ENCODE measurements at regions not wholly inside any gene's neighbourhood (a gene's known extent, or its start where the extent isn't known, plus 50 kb on each side); places are given as distances from the start of the nearest gene placed in this dataset.

DNA sequence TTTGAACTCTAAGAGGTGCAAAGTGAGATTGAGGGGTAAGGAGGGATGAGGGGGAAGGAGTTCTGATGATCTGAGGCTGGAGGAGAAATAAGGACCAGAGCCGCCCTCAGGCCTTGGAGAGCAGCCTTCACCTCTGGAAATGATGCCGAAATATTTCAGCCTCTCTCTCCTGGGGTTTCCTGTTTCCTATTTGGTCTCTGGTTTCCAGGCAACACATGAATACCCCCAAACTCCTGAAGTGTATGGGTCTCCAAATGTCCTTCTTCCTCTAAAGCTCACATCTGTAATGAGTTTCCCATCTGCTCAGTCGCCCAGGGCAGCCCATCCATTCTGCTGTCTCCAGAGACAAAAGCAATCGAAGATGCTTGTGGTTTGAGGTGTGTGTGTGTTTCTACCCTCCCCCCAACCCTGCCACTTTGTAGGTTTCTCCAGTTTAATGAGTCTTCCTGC, 52.0 kb upstream of the FAM20B start:
- Histone ChIP-seq H4K20me1 (ENCODE audit: insufficient read depth, low read length, poor library complexity, severe bottlenecking) (no peaks in the 10 kb centered on the region), H3K4me2 (ENCODE audit: low read depth, low read length, poor library complexity, severe bottlenecking) (peak overlapping the region; percentile 67), H3K36me3 (ENCODE audit: insufficient read depth, low read length) (no peaks in the 10 kb centered on the region), H3F3A (ENCODE audit: low read depth) (no peaks in the 10 kb centered on the region), H3K9ac (ENCODE audit: low read depth, low read length, poor library complexity, severe bottlenecking) (no peak overlapping the region), H2AFZ (ENCODE audit: low read length) (peak overlapping the region; percentile 45; the same call in 1 of the 2 replicates), H3K4me1 (ENCODE audit: insufficient read depth, low read length, poor library complexity, severe bottlenecking) (peaks cover 13% of the 10 kb centered on the region), H3K4me3 (ENCODE audit: low read length, poor library complexity, severe bottlenecking) (peak overlapping the region; percentile 33), H3K9me3 (ENCODE audit: insufficient read depth, low read depth, low read length) (peaks cover 3% of the 10 kb centered on the region; the same call in 1 of the 2 replicates), H3K9me2 (replicated peaks; ENCODE audit: low read depth, low read length) (no peaks in the 10 kb centered on the region), H3K79me2 (ENCODE audit: insufficient read depth, low read length) (no peaks in the 10 kb centered on the region), H3K27me3 (ENCODE audit: insufficient read depth, low read length, poor library complexity, severe bottlenecking) (no peaks in the 10 kb centered on the region)
- TF ChIP-seq, protein P1, sequence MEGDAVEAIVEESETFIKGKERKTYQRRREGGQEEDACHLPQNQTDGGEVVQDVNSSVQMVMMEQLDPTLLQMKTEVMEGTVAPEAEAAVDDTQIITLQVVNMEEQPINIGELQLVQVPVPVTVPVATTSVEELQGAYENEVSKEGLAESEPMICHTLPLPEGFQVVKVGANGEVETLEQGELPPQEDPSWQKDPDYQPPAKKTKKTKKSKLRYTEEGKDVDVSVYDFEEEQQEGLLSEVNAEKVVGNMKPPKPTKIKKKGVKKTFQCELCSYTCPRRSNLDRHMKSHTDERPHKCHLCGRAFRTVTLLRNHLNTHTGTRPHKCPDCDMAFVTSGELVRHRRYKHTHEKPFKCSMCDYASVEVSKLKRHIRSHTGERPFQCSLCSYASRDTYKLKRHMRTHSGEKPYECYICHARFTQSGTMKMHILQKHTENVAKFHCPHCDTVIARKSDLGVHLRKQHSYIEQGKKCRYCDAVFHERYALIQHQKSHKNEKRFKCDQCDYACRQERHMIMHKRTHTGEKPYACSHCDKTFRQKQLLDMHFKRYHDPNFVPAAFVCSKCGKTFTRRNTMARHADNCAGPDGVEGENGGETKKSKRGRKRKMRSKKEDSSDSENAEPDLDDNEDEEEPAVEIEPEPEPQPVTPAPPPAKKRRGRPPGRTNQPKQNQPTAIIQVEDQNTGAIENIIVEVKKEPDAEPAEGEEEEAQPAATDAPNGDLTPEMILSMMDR (conservative IDR thresholded peaks at IDR 0.05; ENCODE audit: low read length), result no peak
- TF ChIP-seq EZH2phosphoT487 (IDR thresholded peaks at IDR 0.05; ENCODE audit: borderline replicate concordance), result no peak
